ENCODE measurements at regions not wholly inside any gene's neighbourhood (a gene's known extent, or its start where the extent isn't known, plus 50 kb on each side); places are given as distances from the start of the nearest gene placed in this dataset.

DNA sequence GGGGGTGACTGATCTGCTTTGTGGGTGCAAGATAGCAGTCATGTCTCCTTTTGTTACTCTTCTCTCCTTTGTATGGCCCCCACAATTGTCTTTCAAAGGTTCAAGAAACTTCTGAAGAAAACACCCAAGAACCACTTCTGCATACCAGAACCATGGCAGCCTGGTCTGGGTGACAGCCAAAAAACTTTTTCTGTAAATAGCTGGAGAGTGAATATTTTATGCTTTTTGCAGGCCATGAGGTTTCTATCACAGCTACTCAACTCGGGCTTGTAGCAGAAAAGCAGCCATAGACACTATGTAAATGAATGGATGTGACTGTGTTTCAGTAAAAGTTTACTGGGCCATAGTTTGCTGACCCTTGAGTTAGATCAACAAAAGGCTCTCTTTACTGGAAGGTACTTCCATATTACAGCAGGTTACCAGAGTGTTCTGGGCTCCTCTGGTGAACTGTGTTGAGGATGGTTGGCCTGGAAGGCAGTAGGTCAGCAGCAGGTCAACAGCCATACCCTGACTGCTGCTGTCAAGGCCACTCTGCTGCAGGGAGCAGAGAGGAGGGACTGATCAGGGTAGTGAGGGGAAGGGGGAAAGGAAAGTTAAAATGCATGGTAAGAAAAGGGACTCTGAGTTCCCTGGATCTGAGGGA lies 116.4 kb downstream of the GDAP2 start:
- peak; percentile 35 for DNase-seq

Measured in HCEC 1CT (cell line).